ENCODE measurements at regions not wholly inside any gene's neighbourhood (a gene's known extent, or its start where the extent isn't known, plus 50 kb on each side); places are given as distances from the start of the nearest gene placed in this dataset.
"Not testable (repeated sequence)": the region's sequence is repeated elsewhere in the genome, so short reads cannot be mapped to it uniquely, and the experiment has no call there.

- H3K27me3 ChIP-seq (replicated peaks; ENCODE audit: control insufficient read depth, insufficient read depth, low read length) = no peaks in the 10 kb centered on the region
- intact Hi-C loops (cut with micrococcal nuclease; ENCODE audit: unreplicated experiment) = loop anchor here (5.0 kb wide), 1 partner anchor 66 kb away; no protein-coding TSS in a partner anchor
- BruUV-seq (replicated peaks) = no TSS peak
These were observed 404.0 kb downstream of the BUD13 start for GRCh38 chr11:116368784-116369183.

DNA sequence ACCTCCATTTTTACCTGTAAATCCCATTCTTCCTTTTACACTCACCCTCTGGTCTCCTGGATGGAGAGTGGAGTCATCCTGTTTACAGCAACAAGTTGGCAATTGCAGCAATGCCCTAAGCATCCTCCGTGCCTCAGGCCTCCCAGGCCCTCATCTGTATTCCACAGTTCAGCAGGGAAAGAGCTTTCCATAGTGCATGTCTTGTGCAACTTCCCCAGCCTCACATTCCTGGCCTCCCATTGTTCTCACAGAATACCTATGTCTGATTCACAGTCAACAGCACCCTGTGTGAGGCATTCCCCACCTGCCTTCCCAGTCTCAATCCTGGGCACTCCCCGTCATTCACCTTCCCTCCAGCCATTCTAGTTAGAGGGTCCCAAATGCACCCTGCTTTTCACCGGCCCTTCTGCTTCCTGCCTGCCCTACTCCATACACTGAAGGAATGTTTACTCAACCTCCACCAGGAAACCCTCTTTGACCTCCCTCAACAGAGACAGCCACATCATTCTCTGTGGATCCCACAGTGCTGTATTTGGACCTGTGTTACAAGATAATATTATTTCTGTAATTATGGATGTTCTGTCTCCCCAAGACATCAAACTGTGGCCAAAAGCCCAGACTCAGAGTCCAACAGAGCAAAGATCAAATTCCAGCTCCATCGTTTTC, 405.7 kb downstream of the BUD13 start:
- intact Hi-C loops (cut with micrococcal nuclease; ENCODE audit: unreplicated experiment) = loop anchor here (1.0 to 5.0 kb wide), 3 partner anchors 9 to 65 kb away; no protein-coding TSS in a partner anchor
- Mint-ChIP-seq H3K9me3 (ENCODE audit: unreplicated experiment) (peaks cover 9% of the 10 kb centered on the region), H3K27me3 (ENCODE audit: insufficient read depth, unreplicated experiment) (peaks cover 3% of the 10 kb centered on the region), H3K36me3 (ENCODE audit: insufficient read depth, unreplicated experiment) (no peaks in the 10 kb centered on the region), H3K4me1 (ENCODE audit: low read depth, unreplicated experiment) (peaks cover 11% of the 10 kb centered on the region), H3K27ac (ENCODE audit: unreplicated experiment) (peak overlapping the region; percentile 43), H3K4me3 (ENCODE audit: unreplicated experiment) (no peak overlapping the region)
- H3K36me3 ChIP-seq (ENCODE audit: control insufficient read depth, insufficient read depth, low read length) = no peaks in the 10 kb centered on the region
- peak; percentile 76 to 87 for DNase-seq
- TF ChIP-seq, protein P1, sequence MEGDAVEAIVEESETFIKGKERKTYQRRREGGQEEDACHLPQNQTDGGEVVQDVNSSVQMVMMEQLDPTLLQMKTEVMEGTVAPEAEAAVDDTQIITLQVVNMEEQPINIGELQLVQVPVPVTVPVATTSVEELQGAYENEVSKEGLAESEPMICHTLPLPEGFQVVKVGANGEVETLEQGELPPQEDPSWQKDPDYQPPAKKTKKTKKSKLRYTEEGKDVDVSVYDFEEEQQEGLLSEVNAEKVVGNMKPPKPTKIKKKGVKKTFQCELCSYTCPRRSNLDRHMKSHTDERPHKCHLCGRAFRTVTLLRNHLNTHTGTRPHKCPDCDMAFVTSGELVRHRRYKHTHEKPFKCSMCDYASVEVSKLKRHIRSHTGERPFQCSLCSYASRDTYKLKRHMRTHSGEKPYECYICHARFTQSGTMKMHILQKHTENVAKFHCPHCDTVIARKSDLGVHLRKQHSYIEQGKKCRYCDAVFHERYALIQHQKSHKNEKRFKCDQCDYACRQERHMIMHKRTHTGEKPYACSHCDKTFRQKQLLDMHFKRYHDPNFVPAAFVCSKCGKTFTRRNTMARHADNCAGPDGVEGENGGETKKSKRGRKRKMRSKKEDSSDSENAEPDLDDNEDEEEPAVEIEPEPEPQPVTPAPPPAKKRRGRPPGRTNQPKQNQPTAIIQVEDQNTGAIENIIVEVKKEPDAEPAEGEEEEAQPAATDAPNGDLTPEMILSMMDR (IDR thresholded peaks at IDR 0.05; ENCODE audit: insufficient read depth in 1 of 2, low read depth in 1 of 2, low read length in 1 of 2, severe bottlenecking in 1 of 2, unreplicated experiment in 1 of 2) = no peak
- no TSS peak for BruUV-seq (replicated peaks)
- peaks cover 8% of the 10 kb centered on the region; the same call in 1 of the 2 replicates for H3K9me3 ChIP-seq
- H3K4me3 ChIP-seq (ENCODE audit: low read depth, low read length) = no peak overlapping the region
- POLR2A ChIA-PET = no interaction called here
- peaks cover 13% of the 10 kb centered on the region for H3K4me1 ChIP-seq
- no peaks in the 10 kb centered on the region for H3K27me3 ChIP-seq (replicated peaks; ENCODE audit: control insufficient read depth, insufficient read depth, low read length)
- CTCF ChIA-PET = interaction anchor here (0.9 to 1.0 kb wide), 2 partner anchors 9 to 132 kb away, joined by 3 to 6 read pairs; no protein-coding TSS in a partner anchor

More at GRCh38 chr11:116368784-116369183, 404.0 kb downstream of the BUD13 start:
- no peaks in the 10 kb centered on the region for H3K36me3 Mint-ChIP-seq (ENCODE audit: insufficient read depth, unreplicated experiment)
- CTCF ChIA-PET = no interaction called here
- TF ChIP-seq, protein P1 (IDR thresholded peaks at IDR 0.05; ENCODE audit: insufficient read depth in 1 of 2, low read depth in 1 of 2, low read length in 1 of 2, severe bottlenecking in 1 of 2, unreplicated experiment in 1 of 2) = no peak
- peaks cover 13% of the 10 kb centered on the region for H3K4me1 ChIP-seq
- H3K27ac Mint-ChIP-seq (ENCODE audit: unreplicated experiment) = no peak overlapping the region
- POLR2A ChIA-PET = no interaction called here
- no peak overlapping the region for H3K4me3 Mint-ChIP-seq (ENCODE audit: unreplicated experiment)
- no peak for DNase-seq
- peaks cover 11% of the 10 kb centered on the region for H3K4me1 Mint-ChIP-seq (ENCODE audit: low read depth, unreplicated experiment)
- no peaks in the 10 kb centered on the region for H3K36me3 ChIP-seq (ENCODE audit: control insufficient read depth, insufficient read depth, low read length)
- peaks cover 9% of the 10 kb centered on the region for H3K9me3 Mint-ChIP-seq (ENCODE audit: unreplicated experiment)
- peaks cover 3% of the 10 kb centered on the region for H3K27me3 Mint-ChIP-seq (ENCODE audit: insufficient read depth, unreplicated experiment)
- peaks cover 8% of the 10 kb centered on the region; the same call in 1 of the 2 replicates for H3K9me3 ChIP-seq
- H3K4me3 ChIP-seq (ENCODE audit: low read depth, low read length) = no peak overlapping the region

DNA sequence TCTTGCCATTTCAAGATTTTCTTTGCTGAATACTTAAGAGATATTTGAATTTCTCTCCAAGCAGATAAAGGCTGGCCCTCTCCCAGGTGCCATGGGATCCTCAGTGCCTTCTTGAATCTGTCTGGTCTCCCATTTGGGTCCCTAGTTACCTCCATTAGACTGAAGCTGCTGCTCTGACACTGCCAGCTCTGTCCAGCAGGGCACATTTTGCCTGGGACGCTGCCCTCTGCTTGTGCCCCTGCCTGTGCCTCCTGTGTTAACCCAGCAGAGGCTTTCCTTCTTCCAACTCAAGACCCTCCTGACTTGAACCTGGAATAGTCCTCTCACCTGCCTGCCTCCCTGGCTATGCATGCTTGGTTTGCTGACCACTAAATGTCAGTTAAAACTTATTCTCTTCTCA, 406.3 kb downstream of the BUD13 start:
- peaks cover 9% of the 10 kb centered on the region for H3K9me3 Mint-ChIP-seq (ENCODE audit: unreplicated experiment)
- H3K9me3 ChIP-seq = peaks cover 8% of the 10 kb centered on the region; the same call in 1 of the 2 replicates
- intact Hi-C loops (cut with micrococcal nuclease; ENCODE audit: unreplicated experiment) = loop anchor here (2.0 to 5.0 kb wide), 2 partner anchors 30 to 64 kb away; no protein-coding TSS in a partner anchor
- peaks cover 11% of the 10 kb centered on the region for H3K4me1 Mint-ChIP-seq (ENCODE audit: low read depth, unreplicated experiment)
- no peaks in the 10 kb centered on the region for H3K36me3 ChIP-seq (ENCODE audit: control insufficient read depth, insufficient read depth, low read length)
- TF ChIP-seq, protein P1 (IDR thresholded peaks at IDR 0.05; ENCODE audit: insufficient read depth in 1 of 2, low read depth in 1 of 2, low read length in 1 of 2, severe bottlenecking in 1 of 2, unreplicated experiment in 1 of 2) = no peak
- H3K4me3 ChIP-seq (ENCODE audit: low read depth, low read length) = no peak overlapping the region
- H3K4me1 ChIP-seq = peaks cover 13% of the 10 kb centered on the region
- DNase-seq = no peak
- no peak overlapping the region for H3K4me3 Mint-ChIP-seq (ENCODE audit: unreplicated experiment)
- no TSS peak for BruUV-seq (replicated peaks)
- no peaks in the 10 kb centered on the region for H3K27me3 Mint-ChIP-seq (ENCODE audit: insufficient read depth, unreplicated experiment)
- ChIA-PET CTCF (interaction anchor here (1.5 kb wide), 1 partner anchor 85 kb away, joined by 4 read pairs; no protein-coding TSS in a partner anchor), POLR2A (no interaction called here)
- H3K36me3 Mint-ChIP-seq (ENCODE audit: insufficient read depth, unreplicated experiment) = no peaks in the 10 kb centered on the region
- H3K27ac Mint-ChIP-seq (ENCODE audit: unreplicated experiment) = peak overlapping the region; percentile 43
- no peaks in the 10 kb centered on the region for H3K27me3 ChIP-seq (replicated peaks; ENCODE audit: control insufficient read depth, insufficient read depth, low read length)

DNA sequence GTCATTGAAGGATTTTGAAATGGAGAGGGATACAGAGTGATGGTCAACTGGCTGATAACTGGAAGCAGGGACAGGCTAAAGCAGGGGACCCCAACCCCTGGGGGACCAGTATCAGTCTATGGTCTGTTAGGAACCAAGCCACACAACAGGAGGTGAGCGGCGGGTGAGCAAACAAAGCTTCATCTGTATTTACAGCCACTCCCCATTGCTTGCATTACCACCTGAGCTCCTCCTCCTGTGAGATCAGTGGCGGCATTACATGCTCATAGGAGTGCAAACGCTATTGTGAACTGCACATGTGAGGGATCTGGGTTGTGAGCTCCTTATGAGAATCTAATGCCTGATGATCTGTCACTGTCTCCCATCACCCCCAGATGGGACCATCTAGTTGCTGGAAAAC, 407.9 kb downstream of the BUD13 start:
- H3K36me3 ChIP-seq (ENCODE audit: control insufficient read depth, insufficient read depth, low read length); H3K27ac Mint-ChIP-seq (ENCODE audit: unreplicated experiment); H3K27me3 ChIP-seq (replicated peaks; ENCODE audit: control insufficient read depth, insufficient read depth, low read length); H3K27me3 Mint-ChIP-seq (ENCODE audit: insufficient read depth, unreplicated experiment); H3K4me3 ChIP-seq (ENCODE audit: low read depth, low read length); POLR2A ChIA-PET; BruUV-seq (replicated peaks); H3K4me3 Mint-ChIP-seq (ENCODE audit: unreplicated experiment); H3K36me3 Mint-ChIP-seq (ENCODE audit: insufficient read depth, unreplicated experiment); H3K9me3 Mint-ChIP-seq (ENCODE audit: unreplicated experiment); DNase-seq; H3K9me3 ChIP-seq: not testable (repeated sequence)
- H3K4me1 Mint-ChIP-seq (ENCODE audit: low read depth, unreplicated experiment) = peaks cover 11% of the 10 kb centered on the region
- CTCF ChIA-PET = interaction anchor here (1.5 kb wide), 1 partner anchor 83 kb away, joined by 4 read pairs; no protein-coding TSS in a partner anchor
- peaks cover 13% of the 10 kb centered on the region for H3K4me1 ChIP-seq
- intact Hi-C loops (cut with micrococcal nuclease; ENCODE audit: unreplicated experiment) = loop anchor here (5.0 kb wide), 1 partner anchor 63 kb away; no protein-coding TSS in a partner anchor

All from Caco-2 (cell line).